IMR-90 (cell line): ENCODE measurements at regions not wholly inside any gene's neighbourhood (a gene's known extent, or its start where the extent isn't known, plus 50 kb on each side); places are given as distances from the start of the nearest gene placed in this dataset.

Experiments used
- ATAC-seq: fragments of 200-7000 bp; cut with Tn5 transposase; 2 replicates; pipeline ENCODE4 v1.9.1; 2020; ENCODE audit warnings: low read depth, mild to moderate bottlenecking, moderate library complexity
- BruUV-seq: library from RNA; stranded (reverse); fragments of 400-500 nt; replicated peaks from 2 replicates; lab custom pipeline; 2021; lab: Mats Ljungman, UMichigan
- CTCF ChIA-PET: fragments of 300-600 bp; formaldehyde crosslinking; extraction: SDS; loops from one replicate; lab custom pipeline; 2021; ENCODE audit warnings: antibody characterized with exemption; lab: Yijun Ruan, JAX
- POLR2A ChIA-PET: fragments of 300-600 bp; sonication (Branson Sonifier 250); formaldehyde crosslinking; loops from one replicate; lab custom pipeline; 2022; ENCODE audit warnings: antibody characterized with exemption; ENCODE audit not compliant: unreplicated experiment; lab: Charles Lee
- DNase-seq: peaks from one replicate; pipeline ENCODE4 v3.0.0; 2013
- H2AFZ ChIP-seq: replicated peaks from 2 replicates; pipeline ENCODE3; 2013; ENCODE audit warnings: low read length, mild to moderate bottlenecking; ENCODE audit not compliant: poor library complexity
- H2AK5ac ChIP-seq: 2 replicates; pipeline ENCODE4 v1.6.1; 2013; ENCODE audit warnings: low read depth, low read length, inconsistent platforms
- H2AK9ac ChIP-seq: replicated peaks from 2 replicates; pipeline ENCODE3; 2013; ENCODE audit warnings: mild to moderate bottlenecking, low read depth, low read length, moderate library complexity; ENCODE audit not compliant: poor library complexity
- H2BK120ac ChIP-seq: 2 replicates; pipeline ENCODE4 v1.6.1; 2013; ENCODE audit warnings: low read depth, low read length, inconsistent platforms
- H2BK15ac ChIP-seq: 3 replicates; pipeline ENCODE4 v1.6.1; 2013; ENCODE audit warnings: low read depth, low read length, inconsistent platforms
- H2BK20ac ChIP-seq: 2 replicates; pipeline ENCODE4 v1.6.1; 2013; ENCODE audit warnings: low read depth, mild to moderate bottlenecking, inconsistent platforms, low read length, moderate library complexity
- H2BK5ac ChIP-seq: 2 replicates; pipeline ENCODE4 v1.6.1; 2013; ENCODE audit warnings: mild to moderate bottlenecking, low read depth, low read length, inconsistent platforms; ENCODE audit not compliant: poor library complexity, severe bottlenecking
- H3K14ac ChIP-seq: replicated peaks from 2 replicates; pipeline ENCODE4 v1.6.1; 2013; ENCODE audit warnings: low read depth, low read length, inconsistent platforms
- H3K18ac ChIP-seq: 2 replicates; pipeline ENCODE4 v1.6.1; 2013; ENCODE audit warnings: low read depth, low read length, control low read depth
- H3K23ac ChIP-seq: 2 replicates; pipeline ENCODE4 v1.6.1; 2013; ENCODE audit warnings: low read depth, low read length, inconsistent platforms
- H3K27ac ChIP-seq: 2 replicates; pipeline ENCODE4 v1.5.1; 2013; ENCODE audit warnings: mild to moderate bottlenecking, control low read depth, low read length; ENCODE audit not compliant: insufficient read depth
- H3K27me3 ChIP-seq: 2 replicates; pipeline ENCODE4 v1.6.1; 2013; ENCODE audit warnings: low read length; ENCODE audit not compliant: control insufficient read depth, insufficient read depth
- H3K36me3 ChIP-seq: 2 replicates; pipeline ENCODE4 v1.6.1; 2013; ENCODE audit warnings: low read length, mixed read lengths; ENCODE audit not compliant: control insufficient read depth, insufficient read depth
- H3K4ac ChIP-seq: 2 replicates; pipeline ENCODE4 v1.6.1; 2013; ENCODE audit warnings: low read depth, low read length, inconsistent platforms
- H3K4me1 ChIP-seq: 2 replicates; pipeline ENCODE4 v1.6.1; 2013; ENCODE audit warnings: low read length, mixed read lengths; ENCODE audit not compliant: control insufficient read depth, insufficient read depth
- H3K4me2 ChIP-seq: 2 replicates; pipeline ENCODE4 v1.6.1; 2013; ENCODE audit warnings: low read depth, mild to moderate bottlenecking, control low read depth, low read length, moderate library complexity
- H3K4me3 ChIP-seq: 2 replicates; pipeline ENCODE4 v1.5.1; 2013; ENCODE audit warnings: low read depth, mild to moderate bottlenecking, control low read depth, low read length, moderate library complexity; ENCODE audit not compliant: insufficient read depth
- H3K56ac ChIP-seq: 2 replicates; pipeline ENCODE4 v1.6.1; 2013; ENCODE audit warnings: low read length, inconsistent platforms; ENCODE audit not compliant: insufficient read depth; ENCODE audit errors: extremely low read depth
- H3K79me1 ChIP-seq, 2 experiments: 2 replicates each; pipeline ENCODE4 v1.6.1; 2013; ENCODE audit warnings: low read length in 2 of 2, inconsistent platforms in 1 of 2, low read depth in 1 of 2
- H3K9ac ChIP-seq: 2 replicates; pipeline ENCODE4 v1.6.1; 2013; ENCODE audit warnings: low read depth, low read length, control low read depth
- H3K9me1 ChIP-seq: 2 replicates; pipeline ENCODE4 v1.6.1; 2013; ENCODE audit warnings: low read length, inconsistent platforms; ENCODE audit not compliant: insufficient read depth
- H3K9me3 ChIP-seq: 2 replicates; pipeline ENCODE4 v1.6.1; 2013; ENCODE audit warnings: low read length; ENCODE audit not compliant: control insufficient read depth, insufficient read depth
- H4K20me1 ChIP-seq: 2 replicates; pipeline ENCODE4 v1.6.1; 2013; ENCODE audit warnings: low read length, inconsistent platforms; ENCODE audit not compliant: insufficient read depth
- H4K5ac ChIP-seq: 2 replicates; pipeline ENCODE4 v1.6.1; 2013; ENCODE audit warnings: mild to moderate bottlenecking, low read depth, low read length, control low read depth
- H4K8ac ChIP-seq, 2 experiments: 2 replicates each; pipeline ENCODE4 v1.6.1; 2013; ENCODE audit warnings: low read depth in 2 of 2, low read length in 2 of 2, control low read depth in 1 of 2, inconsistent platforms in 1 of 2
- H4K91ac ChIP-seq: 2 replicates; pipeline ENCODE4 v1.6.1; 2013; ENCODE audit warnings: low read depth, low read length, inconsistent platforms; ENCODE audit not compliant: insufficient read depth
- BHLHE40 ChIP-seq: fragments of 150-350 bp; IDR thresholded peaks from 2 replicates; pipeline ENCODE4 v1.6.1; 2016; ENCODE audit warnings: mild to moderate bottlenecking, low read depth, low read length
- RFX5 ChIP-seq: IDR thresholded peaks from 2 replicates; pipeline ENCODE4 v1.8.0; 2012; ENCODE audit warnings: low read depth, mild to moderate bottlenecking, low read length, moderate library complexity
- WGBS, 2 experiments: methylation state at CpG; one replicate each; pipeline versions ENCODE4 v1.1.5 to v1.1.7; 2013; ENCODE audit warnings: missing lambda C conversion rate in 2 of 2; ENCODE audit not compliant: insufficient read length in 1 of 2; ENCODE audit errors: extremely low coverage in 2 of 2; 5-methylcytosine and 5-hydroxymethylcytosine counted together
- dilution Hi-C: fragments of 300-500 bp; cut with HindIII; formaldehyde crosslinking; loops from one replicate; pipeline ENCODE4 v1.14.3; 2018; ENCODE audit warnings: low sequenced_read_pairs; ENCODE audit not compliant: unreplicated experiment
- in situ Hi-C: fragments of 300-500 bp; cut with MboI; formaldehyde crosslinking; loops from 3 replicates; pipeline ENCODE4 v1.14.3; 2019; ENCODE audit warnings: low sequenced_read_pairs, inconsistent platforms, mixed read lengths
- intact Hi-C: fragments of 100-400 bp; cut with micrococcal nuclease; formaldehyde crosslinking; loops from 2 replicates; pipeline ENCODE4 v1.10.0; 2022

GRCh38 chr15:95168951-95169431 is 937.6 kb downstream of the MCTP2 start:
- no peak overlapping the region for H3K56ac ChIP-seq
- H3K27ac ChIP-seq: no peak overlapping the region
- H3K9me1 ChIP-seq: no peaks in the 10 kb centered on the region
- TF ChIP-seq RFX5 (no peak), BHLHE40 (no peak)
- dilution Hi-C loops: no loop called here
- H4K8ac ChIP-seq: no peak overlapping the region
- H3K4me2 ChIP-seq: no peak overlapping the region
- H4K20me1 ChIP-seq: no peaks in the 10 kb centered on the region
- H2BK20ac ChIP-seq: no peak overlapping the region
- no peaks in the 10 kb centered on the region for H3K79me1 ChIP-seq
- no peak overlapping the region for H4K5ac ChIP-seq
- H3K9me3 ChIP-seq: no peaks in the 10 kb centered on the region
- no peak overlapping the region for H2BK15ac ChIP-seq
- ATAC-seq: no peak
- no CpG with 5 or more reads among the region's 5 CpGs for WGBS, 2 experiments
- H2AK9ac ChIP-seq: no peak overlapping the region
- H2AFZ ChIP-seq: no peak overlapping the region
- no peaks in the 10 kb centered on the region; the same call in 1 of the 2 replicates for H3K4me1 ChIP-seq
- H3K4ac ChIP-seq: no peak overlapping the region
- H3K23ac ChIP-seq: no peak overlapping the region
- H2AK5ac ChIP-seq: no peak overlapping the region
- intact Hi-C loops: no loop called here
- H3K4me3 ChIP-seq: no peak overlapping the region
- H4K91ac ChIP-seq: no peak overlapping the region
- in situ Hi-C loops: no loop called here
- H3K36me3 ChIP-seq: no peaks in the 10 kb centered on the region
- H3K27me3 ChIP-seq: no peaks in the 10 kb centered on the region
- no TSS peak for BruUV-seq
- H3K18ac ChIP-seq: no peak overlapping the region
- ChIA-PET CTCF (no interaction called here), POLR2A (interaction anchor here (0.6 kb wide), 2 partner anchors 69 to 1167 kb away, joined by 3 to 5 read pairs; no protein-coding TSS in a partner anchor)
- H3K14ac ChIP-seq: no peak overlapping the region
- no peak for DNase-seq
- no peak overlapping the region for H3K9ac ChIP-seq
- no peak overlapping the region for H2BK5ac ChIP-seq
- no peak overlapping the region for H2BK120ac ChIP-seq
